KMS-11 (cell line): ENCODE measurements at regions not wholly inside any gene's neighbourhood (a gene's known extent, or its start where the extent isn't known, plus 50 kb on each side); places are given as distances from the start of the nearest gene placed in this dataset.

Source experiments
- H2AFZ ChIP-seq: fragments of 200-600 bp; sonication (generic); 2 replicates; pipeline ENCODE4 v1.6.1; 2016; ENCODE audit warnings: antibody characterized with exemption, mixed run types, low read depth
- H3K27ac ChIP-seq: fragments of 200-600 bp; sonication (generic); 2 replicates; pipeline ENCODE4 v1.6.1; 2016; ENCODE audit warnings: mild to moderate bottlenecking, mixed run types
- H3K27me3 ChIP-seq: fragments of 200-600 bp; sonication (generic); 2 replicates; pipeline ENCODE4 v1.6.1; 2017; ENCODE audit warnings: mild to moderate bottlenecking, low read depth, mixed run types, moderate library complexity; ENCODE audit not compliant: insufficient read depth
- H3K36me3 ChIP-seq: fragments of 200-600 bp; sonication (generic); 2 replicates; pipeline ENCODE4 v1.6.1; 2017; ENCODE audit warnings: mild to moderate bottlenecking, mixed run types; ENCODE audit not compliant: insufficient read depth
- H3K4me1 ChIP-seq: fragments of 200-600 bp; sonication (generic); 2 replicates; pipeline ENCODE4 v1.6.1; 2016; ENCODE audit warnings: mild to moderate bottlenecking, low read depth, mixed run types; ENCODE audit not compliant: poor library complexity, severe bottlenecking
- H3K4me2 ChIP-seq: fragments of 200-600 bp; sonication (generic); 2 replicates; pipeline ENCODE4 v1.7.0; 2016; ENCODE audit warnings: mild to moderate bottlenecking, mixed run types
- H3K4me3 ChIP-seq: fragments of 200-600 bp; sonication (generic); IDR thresholded peaks from 2 replicates; pipeline ENCODE4 v1.6.1; 2017; ENCODE audit warnings: low read depth, low read length, mixed read lengths; ENCODE audit not compliant: insufficient read depth
- H3K79me2 ChIP-seq: fragments of 200-600 bp; sonication (generic); 2 replicates; pipeline ENCODE4 v1.6.1; 2016; ENCODE audit warnings: low read depth, mixed run types; ENCODE audit not compliant: insufficient read depth
- H3K9ac ChIP-seq: fragments of 200-600 bp; sonication (generic); 2 replicates; pipeline ENCODE4 v1.6.1; 2016; ENCODE audit warnings: mild to moderate bottlenecking, mixed run types
- H4K20me1 ChIP-seq: fragments of 200-600 bp; sonication (generic); 2 replicates; pipeline ENCODE4 v1.6.1; 2016; ENCODE audit warnings: mild to moderate bottlenecking, mixed run types; ENCODE audit not compliant: insufficient read depth
- CTCF ChIP-seq: fragments of 200-600 bp; sonication (generic); conservative IDR thresholded peaks from 2 replicates; pipeline ENCODE4 v1.6.1; 2017; ENCODE audit warnings: low read depth, mild to moderate bottlenecking, antibody characterized with exemption, low read length, moderate library complexity, mixed read lengths

DNA sequence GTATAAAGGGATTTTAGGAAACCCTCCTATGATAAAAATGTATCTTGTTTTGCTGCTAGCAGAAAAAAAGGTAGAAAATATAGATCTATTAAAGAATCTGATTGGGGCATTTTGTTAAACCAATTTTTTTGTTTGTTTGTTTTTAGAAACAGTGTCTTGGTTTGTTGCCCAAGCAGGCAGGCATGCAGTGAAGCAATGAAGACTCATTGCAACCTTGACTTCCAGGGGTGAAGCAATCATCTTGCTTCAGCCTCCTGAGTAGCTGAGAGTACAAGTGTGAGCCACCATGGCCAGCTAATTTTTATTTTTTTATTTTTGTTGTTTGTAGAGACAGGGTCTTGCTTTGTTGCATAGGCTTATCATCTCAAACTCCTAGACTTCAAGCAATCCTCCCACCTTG is 755.8 kb upstream of the EDIL3 start:
- Histone ChIP-seq H3K4me1 (no peaks in the 10 kb centered on the region), H3K4me2 (no peak overlapping the region), H3K79me2 (no peaks in the 10 kb centered on the region), H2AFZ (no peak overlapping the region), H4K20me1 (no peaks in the 10 kb centered on the region), H3K36me3 (no peaks in the 10 kb centered on the region), H3K27ac (no peak overlapping the region), H3K9ac (no peak overlapping the region), H3K27me3 (no peaks in the 10 kb centered on the region), H3K4me3 (no peak overlapping the region)
- no peak for TF ChIP-seq CTCF

- H3K79me2 ChIP-seq = no peaks in the 10 kb centered on the region
- H2AFZ ChIP-seq = no peak overlapping the region
- H3K4me3 ChIP-seq = no peak overlapping the region
- no peaks in the 10 kb centered on the region for H3K27me3 ChIP-seq
- no peaks in the 10 kb centered on the region for H3K4me1 ChIP-seq
- TF ChIP-seq CTCF = no peak
- H3K36me3 ChIP-seq = no peaks in the 10 kb centered on the region
- H3K27ac ChIP-seq = no peak overlapping the region
- no peak overlapping the region for H3K9ac ChIP-seq
- H4K20me1 ChIP-seq = no peaks in the 10 kb centered on the region
- H3K4me2 ChIP-seq = no peak overlapping the region
Observed at GRCh38 chr5:85143138-85143537, 758.5 kb upstream of the EDIL3 start.

DNA sequence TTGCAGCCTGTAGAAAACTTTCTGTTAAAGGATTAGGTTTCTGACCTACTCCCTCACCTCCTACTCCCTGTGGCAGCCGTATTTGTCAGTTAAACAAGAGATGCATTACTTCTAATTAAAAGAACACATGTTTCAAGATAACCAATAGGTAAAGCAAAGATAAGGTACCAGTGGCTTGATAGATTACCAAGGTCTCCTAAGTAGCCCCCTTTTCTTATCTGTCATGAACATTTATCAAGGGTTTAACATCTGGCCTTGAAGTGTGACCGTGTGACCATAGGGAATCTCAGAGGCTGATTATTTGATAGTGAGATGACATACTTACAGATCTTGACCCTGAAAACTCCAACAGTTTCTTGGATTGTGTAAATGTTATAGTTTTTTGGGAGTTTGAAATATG is 764.0 kb upstream of the EDIL3 start:
- TF ChIP-seq CTCF = no peak
- no peak overlapping the region for H3K4me3 ChIP-seq
- no peaks in the 10 kb centered on the region; the same call in 1 of the 2 replicates for H3K36me3 ChIP-seq
- no peak overlapping the region for H2AFZ ChIP-seq
- H3K9ac ChIP-seq = no peak overlapping the region
- no peak overlapping the region for H3K27ac ChIP-seq
- H3K4me2 ChIP-seq = no peak overlapping the region
- H3K4me1 ChIP-seq = no peaks in the 10 kb centered on the region
- H3K79me2 ChIP-seq = no peaks in the 10 kb centered on the region
- H3K27me3 ChIP-seq = no peaks in the 10 kb centered on the region
- H4K20me1 ChIP-seq = no peaks in the 10 kb centered on the region

DNA sequence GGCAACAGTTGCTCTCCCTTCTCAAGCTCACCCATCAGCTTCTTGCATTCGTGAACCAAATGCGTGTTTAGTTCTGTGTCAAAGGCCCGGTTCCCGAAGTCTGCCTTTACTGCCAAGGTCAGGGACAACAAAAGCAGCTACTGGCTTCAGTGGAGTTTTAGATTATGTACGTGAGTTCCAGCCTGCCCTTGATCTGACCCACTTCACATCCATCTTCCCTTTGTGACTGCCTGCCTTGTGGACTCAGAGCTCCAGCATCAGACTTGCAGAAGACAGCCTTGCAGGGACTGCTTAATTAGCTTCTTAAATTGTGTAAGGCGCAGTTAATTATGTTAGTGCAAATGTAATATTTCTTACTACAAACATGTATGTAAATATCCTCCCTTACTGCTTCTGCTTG is 774.7 kb upstream of the EDIL3 start:
- no peak for TF ChIP-seq CTCF

GRCh38 chr5:85168474-85168873 is 783.8 kb upstream of the EDIL3 start:
- Histone ChIP-seq H3K27me3 (no peaks in the 10 kb centered on the region), H3K36me3 (no peaks in the 10 kb centered on the region), H3K4me2 (no peak overlapping the region), H3K4me3 (no peak overlapping the region), H3K79me2 (no peaks in the 10 kb centered on the region), H3K9ac (no peak overlapping the region), H3K4me1 (no peaks in the 10 kb centered on the region), H4K20me1 (no peaks in the 10 kb centered on the region), H2AFZ (no peak overlapping the region), H3K27ac (no peak overlapping the region)
- TF ChIP-seq CTCF = no peak

More for the DNA sequence above, 774.7 kb upstream of the EDIL3 start:
- no peaks in the 10 kb centered on the region for H3K4me1 ChIP-seq
- H3K9ac ChIP-seq = no peak overlapping the region
- H3K27ac ChIP-seq = no peak overlapping the region
- H3K4me3 ChIP-seq = no peak overlapping the region
- H3K4me2 ChIP-seq = no peak overlapping the region
- no peaks in the 10 kb centered on the region for H3K79me2 ChIP-seq
- no peaks in the 10 kb centered on the region for H3K27me3 ChIP-seq
- no peaks in the 10 kb centered on the region for H3K36me3 ChIP-seq
- H2AFZ ChIP-seq = no peak overlapping the region
- no peaks in the 10 kb centered on the region for H4K20me1 ChIP-seq
